Panc1 (cell line): ENCODE measurements at regions not wholly inside any gene's neighbourhood (a gene's known extent, or its start where the extent isn't known, plus 50 kb on each side); places are given as distances from the start of the nearest gene placed in this dataset.

Experiments used
- ATAC-seq: fragments of 200-7000 bp; cut with Tn5 transposase; 2 replicates; pipeline ENCODE4 v1.9.1; 2020; ENCODE audit warnings: mild to moderate bottlenecking, moderate library complexity
- BruUV-seq: library from RNA; stranded (reverse); fragments of 400-500 nt; replicated peaks from 2 replicates; lab custom pipeline; 2021; lab: Mats Ljungman, UMichigan
- CTCF ChIA-PET: fragments of 300-600 bp; sonication (Branson Sonifier 250); formaldehyde crosslinking; loops from one replicate; lab custom pipeline; 2022; ENCODE audit warnings: antibody characterized with exemption; lab: Charles Lee
- POLR2A ChIA-PET: fragments of 300-600 bp; sonication (Branson Sonifier 250); formaldehyde crosslinking; loops from one replicate; lab custom pipeline; 2022; ENCODE audit warnings: antibody characterized with exemption; lab: Charles Lee
- DNase-seq: peaks from one replicate; pipeline ENCODE4 v3.0.0-alpha.2; 2010; ENCODE audit warnings: low read depth, low spot score
- H3K27ac ChIP-seq: 2 replicates; pipeline ENCODE4 v1.5.1; 2011; ENCODE audit warnings: mild to moderate bottlenecking, low read length, inconsistent platforms
- H3K27me3 ChIP-seq: fragments of 200-500 bp; sonication (Bioruptor generic); 2 replicates; pipeline ENCODE4 v1.6.0; 2014; ENCODE audit warnings: low read length, inconsistent platforms; ENCODE audit not compliant: control insufficient read depth, insufficient read depth
- H3K36me3 ChIP-seq: fragments of 200-500 bp; sonication (Bioruptor generic); 2 replicates; pipeline ENCODE4 v1.5.1; 2014; ENCODE audit warnings: inconsistent platforms, mild to moderate bottlenecking, low read length, moderate library complexity; ENCODE audit not compliant: control insufficient read depth, insufficient read depth
- H3K4me1 ChIP-seq: 2 replicates; pipeline ENCODE4 v1.5.1; 2011; ENCODE audit warnings: inconsistent platforms, mild to moderate bottlenecking, low read length, moderate library complexity; ENCODE audit not compliant: control insufficient read depth, insufficient read depth
- H3K4me3 ChIP-seq, 2 experiments: 2 replicates each; pipeline ENCODE4 v1.5.1; 2011 to 2012; ENCODE audit warnings: low read depth in 2 of 2, low read length in 2 of 2, mild to moderate bottlenecking in 2 of 2, inconsistent platforms in 1 of 2, moderate library complexity in 1 of 2
- H3K9me3 ChIP-seq: fragments of 200-500 bp; sonication (Bioruptor generic); 2 replicates; pipeline ENCODE4 v1.5.1; 2014; ENCODE audit warnings: low read depth, mild to moderate bottlenecking, inconsistent platforms, low read length, moderate library complexity; ENCODE audit not compliant: control insufficient read depth, insufficient read depth
- POLR2AphosphoS5 ChIP-seq: IDR thresholded peaks from 2 replicates; pipeline ENCODE4 v1.6.1; 2012; ENCODE audit warnings: mild to moderate bottlenecking, low read depth, low read length, moderate library complexity
- SIN3A ChIP-seq: IDR thresholded peaks from 2 replicates; pipeline ENCODE4 v1.6.1; 2012; ENCODE audit warnings: low read depth, mild to moderate bottlenecking, low read length, moderate library complexity, borderline replicate concordance; ENCODE audit not compliant: insufficient read depth
- TCF7L2 ChIP-seq: IDR thresholded peaks from 2 replicates; pipeline ENCODE4 v1.6.1; 2011; ENCODE audit warnings: mild to moderate bottlenecking, low read depth, low read length, inconsistent platforms
- in situ Hi-C: cut with HindIII; loops from 2 replicates; pipeline ENCODE4 v1.10.0; 2016; ENCODE audit warnings: low sequenced_read_pairs, low pct_unique_long_range_greater_than_20kb
- intact Hi-C: fragments of 100-400 bp; cut with micrococcal nuclease; formaldehyde crosslinking; loops from one replicate; pipeline ENCODE4 v1.10.0; 2022; ENCODE audit not compliant: unreplicated experiment
- TF ChIP-seq, protein P1 (sequence below): fragments of 450-650 bp; IDR thresholded peaks from 2 replicates; pipeline ENCODE4 v1.5.1; 2017; ENCODE audit warnings: mild to moderate bottlenecking
- TF ChIP-seq, protein P2 (sequence below), 2 experiments: IDR thresholded peaks; 2 replicates each; pipeline ENCODE4 v1.6.1; 2011 to 2012; ENCODE audit warnings: low read depth in 2 of 2, control low read depth in 1 of 2, low read length in 1 of 2, mild to moderate bottlenecking in 1 of 2, moderate library complexity in 1 of 2; ENCODE audit not compliant: insufficient read depth in 1 of 2

DNA sequence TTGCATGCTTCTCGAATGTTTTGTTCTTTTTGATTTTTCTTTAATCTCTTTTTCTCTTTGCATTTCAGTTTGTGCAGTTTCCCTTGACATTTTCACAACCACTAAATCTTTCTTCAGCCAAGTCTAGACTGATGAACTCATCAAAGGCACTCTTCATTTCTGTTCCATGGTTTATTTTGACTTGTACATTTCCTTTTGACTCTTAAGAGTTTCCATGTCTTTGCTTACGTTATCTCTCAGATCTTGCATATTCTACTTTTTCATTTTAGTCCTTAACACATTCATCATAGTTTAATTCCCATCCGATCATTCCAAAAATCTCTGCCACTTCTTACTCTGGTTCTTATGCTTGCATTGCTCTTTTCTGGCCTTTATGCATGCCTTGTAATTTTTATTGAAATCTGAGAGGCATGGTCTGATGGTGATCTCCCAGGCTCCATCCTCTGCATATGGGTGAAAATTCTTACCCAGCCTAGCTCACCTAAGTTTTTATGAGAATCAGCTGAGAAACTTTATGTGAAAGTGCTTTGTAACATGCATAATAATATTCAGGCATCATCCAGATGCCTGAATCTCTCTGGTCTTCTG lies 202.8 kb upstream of the IGFBP3 start:
- ATAC-seq, result no peak
- in situ Hi-C loops, result no loop called here
- CTCF ChIA-PET, result no interaction called here

DNA sequence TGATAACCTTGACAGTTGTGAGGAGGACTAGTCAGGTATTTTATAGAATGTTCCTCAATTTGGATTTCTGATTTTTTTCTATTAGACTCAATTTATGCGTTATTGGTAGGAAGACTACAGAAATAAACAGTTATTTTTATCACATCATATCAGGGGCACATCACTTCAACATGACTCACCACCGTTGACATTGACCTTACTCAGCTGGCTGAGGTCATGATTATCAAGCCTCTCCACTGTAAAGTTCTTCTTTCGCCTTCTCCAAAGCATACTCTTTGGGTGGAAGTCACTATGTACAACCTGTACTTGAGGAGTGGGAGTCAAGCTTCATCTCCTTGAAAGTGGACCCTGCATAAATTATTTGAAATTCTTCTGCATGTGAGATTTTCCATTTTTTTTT lies 194.3 kb upstream of the IGFBP3 start:
- Histone ChIP-seq H3K4me1 (no peaks in the 10 kb centered on the region), H3K27ac (no peak overlapping the region), H3K27me3 (no peaks in the 10 kb centered on the region), H3K4me3 (no peak overlapping the region), H3K36me3 (no peaks in the 10 kb centered on the region), H3K9me3 (no peaks in the 10 kb centered on the region)
- ChIA-PET POLR2A (no interaction called here), CTCF (no interaction called here)
- intact Hi-C loops, result no loop called here
- no peak for TF ChIP-seq POLR2AphosphoS5
- no peak for TF ChIP-seq SIN3A
- TF ChIP-seq, protein P1, sequence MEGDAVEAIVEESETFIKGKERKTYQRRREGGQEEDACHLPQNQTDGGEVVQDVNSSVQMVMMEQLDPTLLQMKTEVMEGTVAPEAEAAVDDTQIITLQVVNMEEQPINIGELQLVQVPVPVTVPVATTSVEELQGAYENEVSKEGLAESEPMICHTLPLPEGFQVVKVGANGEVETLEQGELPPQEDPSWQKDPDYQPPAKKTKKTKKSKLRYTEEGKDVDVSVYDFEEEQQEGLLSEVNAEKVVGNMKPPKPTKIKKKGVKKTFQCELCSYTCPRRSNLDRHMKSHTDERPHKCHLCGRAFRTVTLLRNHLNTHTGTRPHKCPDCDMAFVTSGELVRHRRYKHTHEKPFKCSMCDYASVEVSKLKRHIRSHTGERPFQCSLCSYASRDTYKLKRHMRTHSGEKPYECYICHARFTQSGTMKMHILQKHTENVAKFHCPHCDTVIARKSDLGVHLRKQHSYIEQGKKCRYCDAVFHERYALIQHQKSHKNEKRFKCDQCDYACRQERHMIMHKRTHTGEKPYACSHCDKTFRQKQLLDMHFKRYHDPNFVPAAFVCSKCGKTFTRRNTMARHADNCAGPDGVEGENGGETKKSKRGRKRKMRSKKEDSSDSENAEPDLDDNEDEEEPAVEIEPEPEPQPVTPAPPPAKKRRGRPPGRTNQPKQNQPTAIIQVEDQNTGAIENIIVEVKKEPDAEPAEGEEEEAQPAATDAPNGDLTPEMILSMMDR, result no peak
- no peak for TF ChIP-seq TCF7L2
- TF ChIP-seq, protein P2, sequence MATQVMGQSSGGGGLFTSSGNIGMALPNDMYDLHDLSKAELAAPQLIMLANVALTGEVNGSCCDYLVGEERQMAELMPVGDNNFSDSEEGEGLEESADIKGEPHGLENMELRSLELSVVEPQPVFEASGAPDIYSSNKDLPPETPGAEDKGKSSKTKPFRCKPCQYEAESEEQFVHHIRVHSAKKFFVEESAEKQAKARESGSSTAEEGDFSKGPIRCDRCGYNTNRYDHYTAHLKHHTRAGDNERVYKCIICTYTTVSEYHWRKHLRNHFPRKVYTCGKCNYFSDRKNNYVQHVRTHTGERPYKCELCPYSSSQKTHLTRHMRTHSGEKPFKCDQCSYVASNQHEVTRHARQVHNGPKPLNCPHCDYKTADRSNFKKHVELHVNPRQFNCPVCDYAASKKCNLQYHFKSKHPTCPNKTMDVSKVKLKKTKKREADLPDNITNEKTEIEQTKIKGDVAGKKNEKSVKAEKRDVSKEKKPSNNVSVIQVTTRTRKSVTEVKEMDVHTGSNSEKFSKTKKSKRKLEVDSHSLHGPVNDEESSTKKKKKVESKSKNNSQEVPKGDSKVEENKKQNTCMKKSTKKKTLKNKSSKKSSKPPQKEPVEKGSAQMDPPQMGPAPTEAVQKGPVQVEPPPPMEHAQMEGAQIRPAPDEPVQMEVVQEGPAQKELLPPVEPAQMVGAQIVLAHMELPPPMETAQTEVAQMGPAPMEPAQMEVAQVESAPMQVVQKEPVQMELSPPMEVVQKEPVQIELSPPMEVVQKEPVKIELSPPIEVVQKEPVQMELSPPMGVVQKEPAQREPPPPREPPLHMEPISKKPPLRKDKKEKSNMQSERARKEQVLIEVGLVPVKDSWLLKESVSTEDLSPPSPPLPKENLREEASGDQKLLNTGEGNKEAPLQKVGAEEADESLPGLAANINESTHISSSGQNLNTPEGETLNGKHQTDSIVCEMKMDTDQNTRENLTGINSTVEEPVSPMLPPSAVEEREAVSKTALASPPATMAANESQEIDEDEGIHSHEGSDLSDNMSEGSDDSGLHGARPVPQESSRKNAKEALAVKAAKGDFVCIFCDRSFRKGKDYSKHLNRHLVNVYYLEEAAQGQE (IDR thresholded peaks at IDR 0.05; ENCODE audit: insufficient read depth in 1 of 2, low read depth in 2 of 2, low read length in 1 of 2), result no peak
- no TSS peak for BruUV-seq
- no peak for DNase-seq
- no peak for ATAC-seq
- in situ Hi-C loops, result no loop called here

More for the DNA sequence above, 202.8 kb upstream of the IGFBP3 start:
- H3K4me1 ChIP-seq, result no peaks in the 10 kb centered on the region
- H3K9me3 ChIP-seq, result no peaks in the 10 kb centered on the region
- H3K27me3 ChIP-seq, result no peaks in the 10 kb centered on the region
- POLR2A ChIA-PET, result no interaction called here
- H3K36me3 ChIP-seq, result no peaks in the 10 kb centered on the region
- no TSS peak for BruUV-seq
- H3K4me3 ChIP-seq, result no peak overlapping the region
- intact Hi-C loops, result no loop called here
- no peak overlapping the region for H3K27ac ChIP-seq
- DNase-seq, result no peak
- TF ChIP-seq, protein P1, result no peak
- TF ChIP-seq TCF7L2, result no peak
- TF ChIP-seq POLR2AphosphoS5, result no peak
- no peak for TF ChIP-seq SIN3A
- TF ChIP-seq, protein P2 (IDR thresholded peaks at IDR 0.05; ENCODE audit: insufficient read depth in 1 of 2, low read depth in 2 of 2, low read length in 1 of 2), result no peak
